A549 (cell line): ENCODE measurements at regions not wholly inside any gene's neighbourhood (a gene's known extent, or its start where the extent isn't known, plus 50 kb on each side); places are given as distances from the start of the nearest gene placed in this dataset.
"Not testable (repeated sequence)": the region's sequence is repeated elsewhere in the genome, so short reads cannot be mapped to it uniquely, and the experiment has no call there.

Experiments used
- PBX3 ChIP-seq: IDR thresholded peaks from 2 replicates; pipeline ENCODE4 v1.6.1; 2012
- TF ChIP-seq, protein P1 (sequence below): fragments of >200 bp; sonication (Bioruptor Twin); formaldehyde crosslinking; IDR thresholded peaks from 3 replicates; pipeline ENCODE4 v1.5.1; 2016

DNA sequence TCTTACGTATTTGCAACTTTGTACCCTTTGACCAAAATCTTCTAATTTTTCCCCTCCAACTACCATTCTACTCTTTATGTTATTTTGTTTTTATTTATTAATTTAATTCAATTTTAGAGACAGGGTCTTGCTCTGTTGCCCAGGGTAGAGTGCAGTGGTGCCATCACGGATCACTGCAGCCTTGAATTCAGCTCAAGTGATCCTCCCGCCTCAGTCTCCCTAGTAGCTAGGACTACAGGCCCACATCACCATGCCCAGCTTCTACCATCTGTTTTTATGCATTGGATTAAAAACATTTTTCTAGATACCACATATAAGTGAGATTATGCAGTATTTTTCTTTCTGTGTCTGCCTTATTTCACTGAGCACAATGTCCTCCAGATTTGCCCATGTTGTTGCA, 2912.5 kb downstream of the RPIA start:
- TF ChIP-seq, protein P1, sequence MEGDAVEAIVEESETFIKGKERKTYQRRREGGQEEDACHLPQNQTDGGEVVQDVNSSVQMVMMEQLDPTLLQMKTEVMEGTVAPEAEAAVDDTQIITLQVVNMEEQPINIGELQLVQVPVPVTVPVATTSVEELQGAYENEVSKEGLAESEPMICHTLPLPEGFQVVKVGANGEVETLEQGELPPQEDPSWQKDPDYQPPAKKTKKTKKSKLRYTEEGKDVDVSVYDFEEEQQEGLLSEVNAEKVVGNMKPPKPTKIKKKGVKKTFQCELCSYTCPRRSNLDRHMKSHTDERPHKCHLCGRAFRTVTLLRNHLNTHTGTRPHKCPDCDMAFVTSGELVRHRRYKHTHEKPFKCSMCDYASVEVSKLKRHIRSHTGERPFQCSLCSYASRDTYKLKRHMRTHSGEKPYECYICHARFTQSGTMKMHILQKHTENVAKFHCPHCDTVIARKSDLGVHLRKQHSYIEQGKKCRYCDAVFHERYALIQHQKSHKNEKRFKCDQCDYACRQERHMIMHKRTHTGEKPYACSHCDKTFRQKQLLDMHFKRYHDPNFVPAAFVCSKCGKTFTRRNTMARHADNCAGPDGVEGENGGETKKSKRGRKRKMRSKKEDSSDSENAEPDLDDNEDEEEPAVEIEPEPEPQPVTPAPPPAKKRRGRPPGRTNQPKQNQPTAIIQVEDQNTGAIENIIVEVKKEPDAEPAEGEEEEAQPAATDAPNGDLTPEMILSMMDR, result not testable (repeated sequence)
- TF ChIP-seq PBX3, result not testable (repeated sequence)
